DND-41 (cell line): ENCODE measurements at regions not wholly inside any gene's neighbourhood (a gene's known extent, or its start where the extent isn't known, plus 50 kb on each side); places are given as distances from the start of the nearest gene placed in this dataset.

Experiments used
- EZH2 ChIP-seq: IDR thresholded peaks from 3 replicates; pipeline ENCODE4 v1.6.1; 2012; ENCODE audit warnings: borderline replicate concordance, low read depth, mild to moderate bottlenecking, moderate library complexity, low read length, inconsistent platforms; ENCODE audit not compliant: severe bottlenecking
- TF ChIP-seq, protein P1 (sequence below): IDR thresholded peaks from 2 replicates; pipeline ENCODE4 v1.5.1; 2012; ENCODE audit warnings: borderline replicate concordance, low read length, moderate library complexity, mild to moderate bottlenecking; ENCODE audit not compliant: poor library complexity, severe bottlenecking; ENCODE audit errors: extremely low read depth

GRCh38 chr3:80701349-80701748 is 933.6 kb upstream of the ROBO1 start:
- no peak for TF ChIP-seq EZH2
- TF ChIP-seq, protein P1, sequence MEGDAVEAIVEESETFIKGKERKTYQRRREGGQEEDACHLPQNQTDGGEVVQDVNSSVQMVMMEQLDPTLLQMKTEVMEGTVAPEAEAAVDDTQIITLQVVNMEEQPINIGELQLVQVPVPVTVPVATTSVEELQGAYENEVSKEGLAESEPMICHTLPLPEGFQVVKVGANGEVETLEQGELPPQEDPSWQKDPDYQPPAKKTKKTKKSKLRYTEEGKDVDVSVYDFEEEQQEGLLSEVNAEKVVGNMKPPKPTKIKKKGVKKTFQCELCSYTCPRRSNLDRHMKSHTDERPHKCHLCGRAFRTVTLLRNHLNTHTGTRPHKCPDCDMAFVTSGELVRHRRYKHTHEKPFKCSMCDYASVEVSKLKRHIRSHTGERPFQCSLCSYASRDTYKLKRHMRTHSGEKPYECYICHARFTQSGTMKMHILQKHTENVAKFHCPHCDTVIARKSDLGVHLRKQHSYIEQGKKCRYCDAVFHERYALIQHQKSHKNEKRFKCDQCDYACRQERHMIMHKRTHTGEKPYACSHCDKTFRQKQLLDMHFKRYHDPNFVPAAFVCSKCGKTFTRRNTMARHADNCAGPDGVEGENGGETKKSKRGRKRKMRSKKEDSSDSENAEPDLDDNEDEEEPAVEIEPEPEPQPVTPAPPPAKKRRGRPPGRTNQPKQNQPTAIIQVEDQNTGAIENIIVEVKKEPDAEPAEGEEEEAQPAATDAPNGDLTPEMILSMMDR, result no peak
